ENCODE measurements at regions not wholly inside any gene's neighbourhood (a gene's known extent, or its start where the extent isn't known, plus 50 kb on each side); places are given as distances from the start of the nearest gene placed in this dataset.

DNA sequence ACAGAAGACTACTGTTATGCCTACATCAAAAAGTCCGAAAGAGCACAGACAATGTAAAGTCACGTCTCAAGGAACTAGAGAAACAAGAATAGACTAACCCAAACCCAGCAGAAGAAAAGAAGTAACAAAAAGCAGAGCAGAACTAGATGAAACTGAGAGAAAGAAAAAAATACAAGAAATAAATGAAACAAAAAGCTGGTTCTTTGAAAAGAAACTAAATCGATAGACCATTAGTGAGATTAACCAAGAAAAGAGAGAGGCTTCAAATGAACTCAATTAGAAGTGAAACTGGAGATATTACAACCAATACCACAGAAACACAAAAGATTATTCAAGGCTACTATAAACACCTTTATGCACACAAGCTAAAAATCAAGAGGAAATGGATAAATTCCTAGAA, 271.8 kb downstream of the MBD2 start:
- TF ChIP-seq, protein P1, sequence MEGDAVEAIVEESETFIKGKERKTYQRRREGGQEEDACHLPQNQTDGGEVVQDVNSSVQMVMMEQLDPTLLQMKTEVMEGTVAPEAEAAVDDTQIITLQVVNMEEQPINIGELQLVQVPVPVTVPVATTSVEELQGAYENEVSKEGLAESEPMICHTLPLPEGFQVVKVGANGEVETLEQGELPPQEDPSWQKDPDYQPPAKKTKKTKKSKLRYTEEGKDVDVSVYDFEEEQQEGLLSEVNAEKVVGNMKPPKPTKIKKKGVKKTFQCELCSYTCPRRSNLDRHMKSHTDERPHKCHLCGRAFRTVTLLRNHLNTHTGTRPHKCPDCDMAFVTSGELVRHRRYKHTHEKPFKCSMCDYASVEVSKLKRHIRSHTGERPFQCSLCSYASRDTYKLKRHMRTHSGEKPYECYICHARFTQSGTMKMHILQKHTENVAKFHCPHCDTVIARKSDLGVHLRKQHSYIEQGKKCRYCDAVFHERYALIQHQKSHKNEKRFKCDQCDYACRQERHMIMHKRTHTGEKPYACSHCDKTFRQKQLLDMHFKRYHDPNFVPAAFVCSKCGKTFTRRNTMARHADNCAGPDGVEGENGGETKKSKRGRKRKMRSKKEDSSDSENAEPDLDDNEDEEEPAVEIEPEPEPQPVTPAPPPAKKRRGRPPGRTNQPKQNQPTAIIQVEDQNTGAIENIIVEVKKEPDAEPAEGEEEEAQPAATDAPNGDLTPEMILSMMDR (conservative IDR thresholded peaks at IDR 0.05 in 1 of 2, IDR thresholded peaks at IDR 0.05 in 1 of 2; ENCODE audit: low read depth in 1 of 2, low read length in 2 of 2) = no peak
- TF ChIP-seq EZH2 (IDR thresholded peaks at IDR 0.05; ENCODE audit: low read length, missing control alignments) = no peak

Measured in fibroblast of lung (primary cell).